CD14-positive monocyte (primary cell): ENCODE measurements at regions not wholly inside any gene's neighbourhood (a gene's known extent, or its start where the extent isn't known, plus 50 kb on each side); places are given as distances from the start of the nearest gene placed in this dataset.
"Not testable (repeated sequence)": the region's sequence is repeated elsewhere in the genome, so short reads cannot be mapped to it uniquely, and the experiment has no call there.

Experiments used
- DNase-seq, 3 donors: peaks; one replicate each; pipeline ENCODE4 v3.0.0-alpha.2; 2011 to 2022
- H2AFZ ChIP-seq: 2 replicates; pipeline ENCODE4 v1.6.0; 2012; ENCODE audit warnings: mild to moderate bottlenecking, low read depth, low read length, inconsistent platforms; ENCODE audit not compliant: insufficient read depth, poor library complexity, severe bottlenecking
- H3K27ac ChIP-seq, 2 donors: 1 replicate in 1 of 2; 2 replicates in 1 of 2; pipeline ENCODE4 v1.5.1; 2012 to 2013; ENCODE audit warnings: low read length in 2 of 2, control low read depth in 1 of 2, inconsistent platforms in 1 of 2, low read depth in 1 of 2, mild to moderate bottlenecking in 1 of 2
- H3K27me3 ChIP-seq, 2 donors: one replicate each; pipeline versions ENCODE4 v1.6.0 to v1.6.1; 2011 to 2013; ENCODE audit warnings: low read length in 2 of 2; ENCODE audit not compliant: control insufficient read depth in 2 of 2, insufficient read depth in 2 of 2
- H3K36me3 ChIP-seq, 2 donors: replicated peaks in 1 of 2; 1 replicate in 1 of 2; 2 replicates in 1 of 2; pipeline versions ENCODE4 v1.5.1 to v1.6.1; 2012 to 2013; ENCODE audit warnings: low read length in 2 of 2, control low read depth in 1 of 2, inconsistent platforms in 1 of 2, mild to moderate bottlenecking in 1 of 2; ENCODE audit not compliant: insufficient read depth in 2 of 2, control insufficient read depth in 1 of 2
- H3K4me1 ChIP-seq, 2 donors: 1 replicate in 1 of 2; 2 replicates in 1 of 2; pipeline versions ENCODE4 v1.5.1 to v1.6.1; 2012 to 2013; ENCODE audit warnings: low read length in 2 of 2, control low read depth in 1 of 2, inconsistent platforms in 1 of 2, mild to moderate bottlenecking in 1 of 2, moderate library complexity in 1 of 2; ENCODE audit not compliant: insufficient read depth in 2 of 2, control insufficient read depth in 1 of 2
- H3K4me2 ChIP-seq: replicated peaks from 2 replicates; pipeline ENCODE3; 2012; ENCODE audit warnings: low read length, moderate library complexity, mild to moderate bottlenecking; ENCODE audit not compliant: poor library complexity, severe bottlenecking; ENCODE audit errors: extremely low read depth
- H3K4me3 ChIP-seq, 3 experiments: fragments of 200-600 bp in 1 of 3; sonication (generic) in 1 of 3; replicated peaks in 1 of 3; 1 replicate in 2 of 3; 2 replicates in 1 of 3; pipeline ENCODE4 v1.5.1; 2011 to 2013; ENCODE audit warnings: low read length in 3 of 3, mild to moderate bottlenecking in 3 of 3, control low read depth in 2 of 3, low read depth in 2 of 3, inconsistent platforms in 1 of 3, moderate library complexity in 1 of 3
- H3K79me2 ChIP-seq: 2 replicates; pipeline ENCODE4 v1.6.0; 2012; ENCODE audit warnings: mild to moderate bottlenecking, control low read depth, inconsistent platforms, low read length, moderate library complexity; ENCODE audit not compliant: insufficient read depth
- H3K9ac ChIP-seq: 2 replicates; pipeline ENCODE4 v1.6.0; 2017; ENCODE audit warnings: low read length, mild to moderate bottlenecking; ENCODE audit not compliant: insufficient read depth, poor library complexity, severe bottlenecking
- H3K9me3 ChIP-seq, 2 donors: replicated peaks in 1 of 2; 1 replicate in 1 of 2; 2 replicates in 1 of 2; pipeline versions ENCODE4 v1.5.1 to v1.6.1; 2012 to 2013; ENCODE audit warnings: low read length in 2 of 2, control low read depth in 1 of 2; ENCODE audit not compliant: control insufficient read depth in 1 of 2, insufficient read depth in 1 of 2
- H4K20me1 ChIP-seq: 2 replicates; pipeline ENCODE4 v1.6.0; 2012; ENCODE audit warnings: mild to moderate bottlenecking, low read length, control low read depth, moderate library complexity; ENCODE audit not compliant: insufficient read depth
- H3K27ac Mint-ChIP-seq, 7 donors: one replicate each; pipeline ENCODE4 v1.8.0; 2020; ENCODE audit warnings: mild to moderate bottlenecking in 7 of 7, mixed read lengths in 7 of 7, moderate library complexity in 6 of 7, inconsistent platforms in 2 of 7
- H3K27me3 Mint-ChIP-seq, 3 donors: one replicate each; pipeline ENCODE4 v1.8.0; 2021 to 2022; ENCODE audit warnings: low read depth in 3 of 3, mild to moderate bottlenecking in 3 of 3, mixed read lengths in 3 of 3, moderate library complexity in 3 of 3, inconsistent platforms in 1 of 3
- H3K36me3 Mint-ChIP-seq, 2 donors: one replicate each; pipeline ENCODE4 v1.8.0; 2020; ENCODE audit warnings: mixed read lengths in 2 of 2, inconsistent platforms in 1 of 2, mild to moderate bottlenecking in 1 of 2
- H3K4me1 Mint-ChIP-seq: one replicate; pipeline ENCODE4 v1.8.0; 2020; ENCODE audit warnings: mild to moderate bottlenecking, mixed read lengths
- H3K4me3 Mint-ChIP-seq, 2 donors: one replicate each; pipeline ENCODE4 v1.8.0; 2020; ENCODE audit warnings: mild to moderate bottlenecking in 2 of 2, mixed read lengths in 2 of 2, moderate library complexity in 1 of 2
- H3K9me3 Mint-ChIP-seq, 7 donors: one replicate each; pipeline ENCODE4 v1.8.0; 2020 to 2022; ENCODE audit warnings: mixed read lengths in 7 of 7, mild to moderate bottlenecking in 6 of 7, moderate library complexity in 6 of 7, inconsistent platforms in 2 of 7
- WGBS: methylation state at CpG from one replicate; pipeline ENCODE4 v1.1.5; 2013; ENCODE audit warnings: missing lambda C conversion rate; ENCODE audit not compliant: insufficient coverage; 5-methylcytosine and 5-hydroxymethylcytosine counted together
- intact Hi-C, 2 donors: fragments of 100-400 bp; cut with micrococcal nuclease; formaldehyde crosslinking; loops; one replicate each; pipeline versions ENCODE4 v1.15.0 to v1.15.1; 2023

DNA sequence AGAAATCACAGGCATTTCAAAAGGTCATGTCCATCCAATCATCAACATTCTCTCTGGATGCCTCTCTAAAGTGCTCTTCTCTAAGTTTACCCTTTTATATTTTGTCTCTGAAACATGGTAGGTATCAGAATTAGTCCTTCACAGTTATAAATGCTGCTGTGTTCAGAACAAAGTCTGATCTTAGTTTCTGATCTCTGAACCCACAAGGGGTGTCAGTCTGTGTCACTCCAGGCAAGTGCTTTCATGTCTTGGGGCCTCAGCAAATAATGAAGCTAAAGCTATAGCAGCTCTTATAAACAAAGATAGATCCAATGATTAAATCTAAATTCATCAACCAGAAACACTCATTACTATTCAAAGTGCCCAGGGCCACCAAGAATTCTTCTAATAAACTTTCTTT is 281.7 kb downstream of the BCL2L11 start:
- H3K9ac ChIP-seq, H3K36me3 Mint-ChIP-seq, DNase-seq, H3K27ac Mint-ChIP-seq, H3K4me3 ChIP-seq, H3K4me1 Mint-ChIP-seq, H3K4me2 ChIP-seq, H3K27me3 ChIP-seq, H3K27ac ChIP-seq, H2AFZ ChIP-seq, H3K36me3 ChIP-seq, intact Hi-C loops, H3K9me3 Mint-ChIP-seq, H3K4me3 Mint-ChIP-seq, H3K79me2 ChIP-seq, H3K4me1 ChIP-seq, H3K27me3 Mint-ChIP-seq, H3K9me3 ChIP-seq, H4K20me1 ChIP-seq: not testable (repeated sequence)

DNA sequence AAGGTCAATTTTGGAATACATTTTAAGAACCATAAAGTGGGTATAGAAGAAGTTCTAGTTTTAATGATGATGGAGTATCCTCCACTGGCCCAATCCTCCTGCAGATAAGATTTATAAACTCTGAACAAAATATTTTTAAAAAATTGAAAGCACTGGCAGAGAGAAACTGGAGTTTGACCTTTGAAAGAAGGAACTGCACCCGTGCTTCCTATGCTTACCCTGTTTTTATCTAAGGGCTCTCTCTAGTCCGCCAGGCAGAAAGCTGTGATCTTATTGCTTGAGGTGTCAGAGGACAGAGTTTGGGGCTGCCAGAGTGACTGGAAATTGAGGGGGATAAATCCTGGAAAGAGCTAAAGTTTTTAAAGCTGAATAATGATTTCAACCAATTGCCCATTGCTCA is 282.6 kb downstream of the BCL2L11 start:
- not testable (repeated sequence) for H3K36me3 Mint-ChIP-seq, H3K4me2 ChIP-seq, H3K79me2 ChIP-seq

DNA sequence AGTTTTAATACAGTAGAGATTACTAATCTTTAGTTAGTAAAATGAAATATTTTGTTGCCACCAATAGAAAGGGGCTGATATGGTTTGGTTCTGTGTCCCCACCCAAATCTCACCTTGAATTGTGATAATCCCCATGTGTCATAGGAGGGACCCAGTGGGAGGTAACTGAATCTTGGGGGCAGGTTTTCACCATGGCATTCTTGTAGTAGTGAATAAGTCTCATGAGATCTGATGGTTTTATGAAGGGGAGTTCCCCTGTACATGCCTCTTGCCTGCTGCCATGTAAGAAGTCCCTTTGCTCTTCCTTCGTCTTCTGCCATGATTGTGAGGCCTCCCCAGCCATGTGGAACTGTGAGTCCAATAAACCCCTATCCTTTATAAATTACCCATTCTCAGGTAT is 285.9 kb downstream of the BCL2L11 start:
- H3K36me3 Mint-ChIP-seq, H3K4me1 Mint-ChIP-seq, H3K9me3 Mint-ChIP-seq, DNase-seq, H3K27me3 Mint-ChIP-seq, H3K36me3 ChIP-seq, H3K9me3 ChIP-seq, H4K20me1 ChIP-seq, H3K27me3 ChIP-seq, H3K27ac ChIP-seq, H3K4me2 ChIP-seq, H3K79me2 ChIP-seq, H3K4me3 ChIP-seq, H3K9ac ChIP-seq, H2AFZ ChIP-seq, H3K4me3 Mint-ChIP-seq, intact Hi-C loops, H3K27ac Mint-ChIP-seq: not testable (repeated sequence)
- WGBS = no CpG with 5 or more reads among the region's 1 CpG
- H3K4me1 ChIP-seq = peaks cover 14 to 19% of the 10 kb centered on the region in 2 donors

More for the DNA sequence above, 282.6 kb downstream of the BCL2L11 start:
- H3K27me3 Mint-ChIP-seq, H3K36me3 ChIP-seq, H3K4me1 ChIP-seq, H3K27ac ChIP-seq, H3K9me3 Mint-ChIP-seq, H3K4me3 Mint-ChIP-seq, intact Hi-C loops, H3K27ac Mint-ChIP-seq, H3K4me1 Mint-ChIP-seq, DNase-seq, H4K20me1 ChIP-seq, H3K9me3 ChIP-seq, H3K9ac ChIP-seq, H2AFZ ChIP-seq, H3K27me3 ChIP-seq, H3K4me3 ChIP-seq: not testable (repeated sequence)
- WGBS = no CpG with 5 or more reads among the region's 2 CpGs

DNA sequence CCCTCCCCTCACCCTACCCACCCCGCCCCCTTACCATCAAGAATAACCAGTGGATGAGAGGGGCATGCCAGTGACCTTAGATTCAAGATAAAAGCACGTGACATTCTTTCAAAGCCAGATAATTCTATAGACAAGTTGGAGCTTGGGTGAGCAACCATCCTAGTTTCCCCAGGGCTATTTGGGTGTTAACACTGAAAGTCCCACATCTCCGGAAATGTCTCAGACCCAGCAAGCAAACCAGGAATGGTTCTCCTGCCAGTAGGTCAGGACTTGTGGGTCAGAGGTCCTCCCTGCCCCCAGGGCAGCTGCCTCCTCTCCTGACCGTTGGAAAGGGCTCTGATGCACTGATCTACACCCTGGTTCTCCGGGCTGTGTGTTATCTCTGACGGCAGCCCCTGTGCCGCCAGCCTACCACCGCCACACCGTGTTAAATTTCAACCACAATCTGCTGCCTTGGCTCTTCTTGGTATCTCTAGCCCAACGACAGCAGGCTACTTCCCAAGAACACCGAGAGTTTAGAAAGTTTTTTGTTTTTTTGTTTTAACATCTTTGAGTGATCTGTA is 287.0 kb downstream of the BCL2L11 start:
- H3K79me2 ChIP-seq, H3K9ac ChIP-seq, H3K36me3 ChIP-seq, H3K27ac ChIP-seq, H3K9me3 ChIP-seq, H3K27me3 ChIP-seq, DNase-seq, intact Hi-C loops, H3K36me3 Mint-ChIP-seq, H3K9me3 Mint-ChIP-seq, H3K4me3 ChIP-seq, H3K4me3 Mint-ChIP-seq, H2AFZ ChIP-seq, H3K27ac Mint-ChIP-seq, H3K4me2 ChIP-seq, H4K20me1 ChIP-seq, H3K27me3 Mint-ChIP-seq: not testable (repeated sequence)
- H3K4me1 Mint-ChIP-seq = peaks cover 10% of the 10 kb centered on the region
- H3K4me1 ChIP-seq = peaks cover 18 to 28% of the 10 kb centered on the region in 2 donors
- no CpG with 5 or more reads among the region's 11 CpGs for WGBS
